ENCODE measurements at regions not wholly inside any gene's neighbourhood (a gene's known extent, or its start where the extent isn't known, plus 50 kb on each side); places are given as distances from the start of the nearest gene placed in this dataset.
"Not testable (repeated sequence)": the region's sequence is repeated elsewhere in the genome, so short reads cannot be mapped to it uniquely, and the experiment has no call there.

DNA sequence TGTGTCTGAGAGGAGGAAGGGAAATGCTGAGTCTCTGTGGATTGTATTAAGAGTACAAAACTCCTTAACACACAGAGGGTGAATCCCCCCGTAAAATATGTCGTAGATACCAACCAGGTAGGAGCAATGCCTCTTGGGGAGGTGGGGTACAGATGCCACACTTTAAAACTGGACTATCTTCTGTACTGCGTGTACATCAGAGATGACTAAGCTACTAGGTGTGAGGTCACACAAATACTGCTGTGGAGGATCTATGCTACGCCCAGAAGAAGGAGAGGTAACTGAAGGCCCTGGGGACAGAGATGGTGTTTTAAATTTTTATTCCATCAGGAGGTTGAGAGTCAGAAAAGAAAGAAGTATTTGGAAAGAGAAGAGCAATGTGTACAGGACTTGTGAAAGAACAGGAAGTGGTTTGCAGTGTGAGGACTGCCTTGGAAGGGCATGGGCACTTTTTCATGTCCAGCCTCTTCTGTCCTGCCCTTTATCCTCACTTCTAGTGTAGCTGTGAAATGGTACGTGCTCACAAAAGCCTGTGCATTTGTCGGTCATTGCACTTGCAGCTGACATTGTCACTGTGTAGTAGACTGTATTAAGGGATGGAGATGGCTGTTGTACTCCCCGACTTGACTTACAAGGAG is 287.8 kb upstream of the CHRM3 start:
- no peak for FAIRE-seq

DNA sequence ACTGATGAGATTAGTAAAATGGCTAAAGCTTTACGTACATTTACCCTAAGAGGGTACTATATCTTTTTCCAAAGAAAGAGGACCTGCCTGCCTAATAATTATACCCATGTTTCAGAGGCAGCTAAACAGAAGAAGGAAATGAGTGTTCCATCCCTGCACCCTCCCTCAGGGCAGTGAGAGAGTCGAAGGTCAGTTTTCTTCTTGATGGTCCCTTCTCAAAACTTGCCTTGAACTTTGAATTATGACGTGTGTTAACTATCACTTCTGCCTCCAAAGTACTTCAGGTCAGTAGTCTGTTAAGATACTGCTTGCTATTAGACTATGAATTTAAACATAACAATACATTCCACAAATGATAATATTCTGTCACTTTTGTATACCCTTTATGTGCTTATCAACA is 294.8 kb upstream of the CHRM3 start:
- no peak for FAIRE-seq

GRCh38 chr1:239084459-239085080 is 301.8 kb upstream of the CHRM3 start:
- no peak for FAIRE-seq

DNA sequence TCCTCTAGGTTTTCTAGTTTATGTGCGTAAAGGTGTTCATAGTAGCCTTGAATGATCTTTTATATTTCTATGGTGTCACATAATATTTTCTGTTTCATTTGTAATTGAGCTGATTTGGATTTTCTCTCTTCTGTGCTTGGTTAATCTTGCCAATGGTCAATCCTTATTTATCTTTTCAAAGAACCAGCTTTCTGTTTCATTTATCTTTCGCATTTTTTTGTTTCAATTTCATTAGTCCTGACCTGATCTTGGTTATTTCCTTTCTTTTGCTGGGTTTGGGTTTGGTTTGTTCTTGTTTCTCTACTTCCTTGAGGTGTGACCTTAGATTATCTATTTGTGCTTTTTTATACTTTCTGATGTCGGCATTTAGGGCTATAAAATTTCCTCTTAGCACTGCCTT is 304.4 kb upstream of the CHRM3 start:
- FAIRE-seq, result not testable (repeated sequence)

DNA sequence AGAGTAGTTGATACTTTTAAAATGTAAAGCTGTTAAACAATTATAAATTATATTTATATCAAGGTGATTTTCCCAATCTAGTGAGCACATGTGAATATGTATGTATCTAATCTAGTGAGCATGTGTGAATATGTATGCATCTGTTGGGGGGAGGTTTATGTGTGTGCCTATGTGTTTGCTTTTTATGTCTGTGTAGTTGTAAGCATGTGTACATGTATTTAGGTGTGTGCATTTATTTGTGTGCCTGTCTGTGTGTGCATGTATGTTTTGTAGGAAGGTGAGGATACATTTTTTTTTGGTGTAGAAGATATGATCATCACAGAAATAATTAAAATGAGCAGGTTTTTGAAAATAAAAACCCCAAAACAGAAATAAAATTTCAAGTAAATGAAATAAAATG is 318.9 kb upstream of the CHRM3 start:
- FAIRE-seq, result no peak

- FAIRE-seq, result peak; percentile 70
These were observed 319.3 kb upstream of the CHRM3 start for GRCh38 chr1:239067058-239067457.

DNA sequence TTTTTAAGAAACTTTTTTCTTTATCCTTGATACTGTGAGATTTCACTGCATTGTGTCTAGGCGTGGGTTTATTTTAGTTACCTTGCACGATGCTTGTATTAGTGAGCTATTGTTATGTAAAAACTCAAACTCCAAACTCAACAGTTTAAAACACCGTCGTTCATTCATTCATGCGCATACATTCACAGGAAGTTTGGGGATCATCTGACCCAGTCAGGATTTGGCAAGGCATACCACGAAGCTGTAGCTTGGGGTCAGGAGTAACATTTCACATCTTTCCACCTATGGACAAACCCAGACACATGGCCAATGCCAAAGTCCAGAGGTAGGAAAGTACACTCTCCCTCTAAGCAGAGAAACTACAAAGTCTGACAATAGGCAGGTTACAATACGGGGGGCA is 324.6 kb upstream of the CHRM3 start:
- FAIRE-seq, result no peak

GRCh38 chr1:239058190-239058589 is 328.2 kb upstream of the CHRM3 start:
- FAIRE-seq, result no peak

DNA sequence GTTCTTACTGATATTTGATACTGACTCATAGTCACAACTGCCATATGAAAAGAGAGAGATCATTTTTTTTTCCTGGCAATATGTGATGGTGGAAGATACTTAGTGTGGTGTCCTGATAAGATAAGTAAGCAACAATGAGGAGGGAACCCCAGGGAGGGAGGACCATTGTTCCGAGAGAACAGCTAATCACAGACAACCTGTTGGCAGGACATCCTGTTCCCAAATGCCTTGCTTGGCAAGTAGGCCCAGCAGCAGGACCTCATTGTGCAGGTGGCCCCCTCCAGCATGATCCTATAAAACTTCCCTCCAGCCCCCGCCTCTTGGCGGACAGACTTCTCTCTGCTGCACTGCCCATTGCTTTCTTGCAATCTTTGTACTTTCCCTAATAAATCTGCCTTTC is 329.4 kb upstream of the CHRM3 start:
- FAIRE-seq, result no peak

- FAIRE-seq, result no peak
These were observed 333.1 kb upstream of the CHRM3 start for GRCh38 chr1:239053279-239053678.

DNA sequence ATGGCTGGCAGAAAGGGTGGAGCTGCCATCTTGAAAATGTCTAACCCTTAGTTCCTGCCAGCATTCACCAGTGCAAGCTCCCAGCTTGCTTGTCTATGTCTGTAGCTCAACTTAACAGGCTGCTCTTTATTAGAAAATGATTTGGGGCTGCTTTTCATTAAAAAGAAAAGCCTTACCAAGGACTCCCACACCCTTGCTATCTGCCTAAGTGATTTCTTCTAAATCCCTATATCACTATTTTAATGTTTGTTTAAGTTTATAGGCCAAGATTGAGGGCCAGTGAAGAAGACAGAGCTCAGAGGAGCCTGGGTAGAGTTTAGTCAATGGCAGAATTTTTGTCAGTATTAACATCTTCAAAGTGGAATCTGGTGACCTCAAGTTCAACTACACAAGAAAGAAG is 336.8 kb upstream of the CHRM3 start:
- FAIRE-seq, result no peak

DNA sequence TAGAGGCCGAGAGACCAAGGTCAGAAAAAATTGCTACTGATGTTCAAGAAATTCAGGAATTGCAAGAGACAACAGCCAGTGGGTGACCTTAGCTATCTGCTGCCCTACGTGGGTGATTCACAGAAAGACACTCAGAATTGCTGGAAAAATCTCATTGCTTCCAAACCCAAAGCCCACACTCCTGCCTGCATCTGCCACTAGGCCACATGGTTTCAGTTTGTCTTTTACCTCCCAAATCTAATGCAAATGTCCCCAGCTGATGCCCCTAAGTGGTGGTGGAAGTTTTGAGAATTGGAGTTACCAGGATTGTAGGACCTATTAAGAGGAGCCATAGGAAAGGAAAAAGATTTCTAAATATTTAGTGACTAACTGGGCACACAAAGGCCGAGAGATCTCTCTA is 341.5 kb upstream of the CHRM3 start:
- FAIRE-seq, result no peak

- FAIRE-seq, result no peak
These were observed 345.8 kb upstream of the CHRM3 start for GRCh38 chr1:239040523-239040922.

DNA sequence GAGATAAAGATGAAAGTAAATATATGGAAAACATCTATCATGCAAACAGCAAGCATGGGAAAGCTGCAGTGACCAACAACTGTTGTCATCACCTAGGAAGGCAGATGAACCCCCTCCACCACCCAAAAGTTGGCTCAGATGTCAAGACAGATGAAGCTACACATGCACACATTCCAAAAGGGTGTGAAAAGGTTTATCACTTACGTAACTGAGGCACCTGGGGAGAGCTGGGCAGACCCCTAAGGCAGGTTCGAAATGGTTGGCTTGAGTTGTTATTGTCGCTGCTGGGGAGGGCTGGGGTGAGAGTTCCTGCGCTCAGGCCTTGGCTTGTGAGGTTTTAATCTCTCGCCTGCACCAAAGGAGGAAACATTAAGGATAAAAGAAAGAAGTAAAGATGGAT is 355.1 kb upstream of the CHRM3 start:
- FAIRE-seq, result no peak

DNA sequence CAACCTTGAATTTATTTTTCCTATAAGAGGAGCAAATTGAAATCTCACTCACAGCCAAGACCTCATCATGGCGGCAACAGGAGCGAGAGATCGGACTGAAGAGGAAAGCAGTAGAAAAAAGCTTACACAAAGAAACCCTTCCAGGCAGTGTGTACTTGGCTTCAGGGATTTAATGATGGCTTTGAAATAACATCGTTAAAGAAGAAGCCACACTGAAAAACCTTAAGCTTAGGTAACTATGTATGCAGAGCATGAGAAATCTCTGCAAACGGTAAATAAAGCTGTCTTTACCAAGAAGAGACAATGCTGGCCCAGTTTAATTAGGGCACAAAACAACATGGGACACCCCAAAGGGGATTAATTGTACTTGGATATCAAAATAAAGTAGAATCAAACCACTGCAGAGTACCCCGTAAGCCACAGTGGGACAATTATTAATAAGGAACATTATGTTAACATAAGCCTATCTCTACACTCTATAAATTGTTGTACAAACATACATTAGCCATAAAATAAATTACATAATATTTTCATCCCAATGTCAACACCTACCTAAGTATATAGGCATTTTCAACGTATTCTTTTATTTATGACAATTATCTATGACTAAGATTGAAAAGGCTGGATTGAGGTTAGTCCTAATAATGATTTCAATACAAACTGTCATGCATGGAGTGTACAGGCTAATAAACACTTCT is 360.2 kb upstream of the CHRM3 start:
- no peak for FAIRE-seq

- FAIRE-seq, result no peak
These were observed 361.1 kb upstream of the CHRM3 start for GRCh38 chr1:239025223-239025622.

- no peak for FAIRE-seq
These were observed 362.5 kb upstream of the CHRM3 start for GRCh38 chr1:239023732-239024360.

GRCh38 chr1:239016337-239016736 is 370.0 kb upstream of the CHRM3 start:
- no peak for FAIRE-seq

- FAIRE-seq, result no peak
These were observed 375.0 kb upstream of the CHRM3 start for GRCh38 chr1:239011382-239011781.

DNA sequence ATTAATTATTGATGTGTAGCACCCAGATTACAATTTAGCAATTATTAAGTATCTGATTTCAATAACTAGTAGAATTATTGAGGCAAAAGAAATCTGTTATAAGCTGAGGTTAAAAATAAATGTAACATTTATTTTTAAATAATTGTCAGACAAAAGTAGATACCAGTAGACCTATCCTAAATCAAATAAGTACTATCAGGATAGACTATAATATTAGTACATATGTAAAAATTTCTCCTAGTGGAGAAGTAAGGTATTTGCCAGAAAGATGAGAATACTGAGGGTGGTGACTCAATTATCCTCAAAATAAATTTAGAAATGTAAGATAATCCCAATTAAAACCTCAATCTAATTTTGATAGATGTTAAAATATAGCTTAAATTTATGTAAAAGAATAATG is 377.8 kb upstream of the CHRM3 start:
- FAIRE-seq, result peak; percentile 78

GRCh38 chr1:239006276-239006675 is 380.1 kb upstream of the CHRM3 start:
- FAIRE-seq, result peak; percentile 33

GRCh38 chr1:238999944-239000343 is 386.4 kb upstream of the CHRM3 start:
- FAIRE-seq, result peak; percentile 9

DNA sequence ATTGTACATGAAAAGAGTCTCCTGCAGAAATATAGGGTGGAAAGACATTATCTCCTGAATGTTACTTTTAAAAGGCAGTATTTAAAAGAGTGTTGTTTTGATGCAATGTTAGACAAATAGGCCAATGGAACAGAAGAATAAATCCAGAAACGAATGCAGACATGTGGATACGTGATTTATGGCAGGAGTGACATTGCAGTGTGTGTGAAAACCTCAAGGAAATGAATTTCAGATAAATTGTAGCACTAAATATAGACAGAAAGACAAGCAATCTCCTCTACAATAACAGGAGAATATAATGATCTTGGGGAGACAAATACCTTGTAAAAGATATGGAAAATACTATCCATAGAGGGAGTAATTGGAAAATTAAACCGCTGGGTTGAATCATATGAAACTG is 387.8 kb upstream of the CHRM3 start:
- FAIRE-seq, result no peak
